GM19397 (cell line): ENCODE measurements at regions not wholly inside any gene's neighbourhood (a gene's known extent, or its start where the extent isn't known, plus 50 kb on each side); places are given as distances from the start of the nearest gene placed in this dataset.

Experiments used
- ATAC-seq: cut with Tn5 transposase; IDR thresholded peaks from one replicate; pipeline ENCODE4 v1.9.1; 2021; ENCODE audit warnings: mild to moderate bottlenecking, moderate library complexity; ENCODE audit not compliant: unreplicated experiment

GRCh38 chr4:10212400-10212799 lies 95.8 kb upstream of the WDR1 start:
- ATAC-seq: no peak

- no peak for ATAC-seq
Measured at GRCh38 chr4:10207116-10207515, 90.5 kb upstream of the WDR1 start.

- ATAC-seq: no peak
Measured at GRCh38 chr4:10205223-10205622, 88.6 kb upstream of the WDR1 start.

DNA sequence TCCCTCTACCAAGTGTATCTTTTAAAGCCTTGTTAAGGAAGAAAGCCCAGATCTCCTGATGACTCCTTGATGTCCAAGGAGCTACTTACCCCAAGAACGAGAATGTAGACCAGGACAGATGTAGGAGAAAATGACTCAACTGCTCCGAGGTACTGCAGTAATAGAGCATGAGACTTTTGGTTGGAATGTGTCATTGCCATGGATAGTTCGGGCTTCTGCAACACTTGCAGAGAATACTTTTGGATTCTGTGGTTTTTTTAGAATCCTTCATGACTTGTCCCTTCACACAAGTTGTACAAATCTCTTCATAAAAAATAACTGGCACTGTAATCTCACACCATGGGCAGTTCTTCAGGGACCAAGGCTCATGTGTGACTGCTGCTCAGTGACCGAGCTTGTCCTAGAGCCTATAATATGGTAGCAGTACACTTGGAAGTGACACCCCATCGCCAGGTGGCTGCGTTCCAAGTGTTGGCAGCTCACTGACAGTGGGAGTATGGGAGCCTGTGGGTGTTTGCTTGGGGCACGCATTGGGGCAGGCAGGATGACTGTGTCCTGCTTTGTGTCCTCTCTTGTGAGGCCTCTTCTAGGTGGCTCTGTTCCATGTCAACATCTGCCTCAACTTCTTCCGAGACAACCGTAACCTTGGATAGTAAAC lies 87.9 kb upstream of the WDR1 start:
- ATAC-seq: no peak

- no peak for ATAC-seq
Measured at GRCh38 chr4:10203851-10204250, 87.3 kb upstream of the WDR1 start.

GRCh38 chr4:10201381-10202223 lies 85.0 kb upstream of the WDR1 start:
- no peak for ATAC-seq

- ATAC-seq: no peak
Measured at GRCh38 chr4:10200869-10201268, 84.3 kb upstream of the WDR1 start.

DNA sequence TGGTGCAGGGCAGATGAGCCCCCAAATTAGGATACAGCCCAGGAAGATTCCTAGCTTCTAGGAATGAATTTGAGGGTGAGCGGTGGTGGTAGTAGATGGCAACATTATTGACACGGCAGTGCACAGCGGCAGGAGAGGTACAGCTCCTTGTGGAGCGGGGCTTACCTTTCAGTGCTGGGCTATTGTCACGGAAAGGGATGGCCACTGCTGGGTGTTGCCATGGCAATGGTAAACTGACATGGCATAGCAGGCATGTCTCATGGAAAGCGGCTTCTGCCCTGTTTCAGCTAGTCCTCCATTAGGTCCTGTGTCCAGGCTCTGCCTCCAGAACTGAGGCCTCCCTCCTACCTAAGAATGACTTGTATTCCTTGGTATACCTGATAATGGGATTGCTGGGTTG lies 81.8 kb upstream of the WDR1 start:
- ATAC-seq: no peak

- no peak for ATAC-seq
Measured at GRCh38 chr4:10197952-10198351, 81.4 kb upstream of the WDR1 start.

GRCh38 chr4:10196191-10196590 lies 79.6 kb upstream of the WDR1 start:
- no peak for ATAC-seq

DNA sequence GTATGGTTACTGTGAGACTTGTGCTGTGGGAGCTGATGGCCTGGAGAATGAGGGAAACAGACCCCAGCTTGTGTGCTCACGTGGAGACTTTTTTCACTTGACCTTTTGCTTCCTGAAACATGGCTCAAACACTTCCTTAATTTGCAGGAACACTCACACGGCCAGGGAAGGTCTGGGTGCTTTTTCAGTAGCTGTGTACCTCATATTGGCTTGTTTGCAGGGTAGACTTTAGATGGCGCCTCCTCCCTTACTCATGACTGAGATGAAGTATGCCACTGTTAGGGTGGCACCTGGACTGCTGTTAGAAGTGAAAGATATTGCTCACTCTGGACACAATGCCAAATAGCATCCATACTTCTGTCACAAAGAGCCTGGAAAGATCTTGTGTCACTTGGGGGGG lies 75.7 kb upstream of the WDR1 start:
- ATAC-seq: no peak

- ATAC-seq: no peak
Measured at GRCh38 chr4:10188400-10189004, 71.9 kb upstream of the WDR1 start.

DNA sequence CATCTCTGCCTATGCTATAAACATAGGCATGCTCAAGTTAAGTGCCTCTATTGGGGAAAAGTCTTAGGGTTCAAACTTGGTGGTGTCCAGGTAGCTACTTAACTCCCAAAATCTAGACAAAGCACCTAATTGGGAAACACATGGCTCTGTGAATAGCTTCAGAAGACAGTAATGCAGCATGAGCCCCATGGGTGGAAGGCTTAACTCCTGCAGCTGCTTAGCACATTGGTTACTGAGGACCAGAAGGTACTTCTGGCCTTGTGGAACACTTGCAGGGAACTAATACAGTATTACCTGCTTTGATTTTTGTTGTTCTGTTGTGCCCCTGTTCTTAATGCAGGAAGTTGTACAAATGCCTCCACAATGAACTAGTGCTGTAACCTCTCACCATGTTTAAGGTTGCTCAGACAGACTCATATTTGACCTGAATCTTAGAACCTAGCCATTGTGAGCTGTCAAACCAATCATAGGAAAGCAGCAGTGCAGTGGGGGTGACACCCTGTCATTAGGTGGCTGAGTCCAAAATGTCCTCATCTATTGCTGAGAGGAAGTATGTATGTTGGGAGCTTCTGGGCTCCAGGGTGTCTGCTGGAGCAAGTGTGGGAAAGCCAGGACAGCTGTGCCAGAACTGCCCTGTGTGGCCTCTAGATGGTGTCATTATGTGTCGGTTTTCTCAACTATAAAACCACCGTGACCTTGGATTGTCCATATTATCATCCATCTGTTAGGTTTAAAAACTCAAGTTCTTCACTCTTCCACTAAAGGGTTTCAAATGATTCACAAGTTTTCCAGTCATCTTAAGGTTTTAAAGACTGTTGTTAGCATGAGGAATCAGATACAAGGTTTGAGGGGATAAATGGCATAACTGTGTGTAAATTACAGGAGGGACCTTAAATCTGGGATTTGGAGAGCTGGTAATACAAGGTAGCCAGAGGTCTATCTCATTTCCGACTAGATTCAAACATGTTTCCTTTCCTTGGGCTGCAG lies 69.9 kb upstream of the WDR1 start:
- no peak for ATAC-seq

DNA sequence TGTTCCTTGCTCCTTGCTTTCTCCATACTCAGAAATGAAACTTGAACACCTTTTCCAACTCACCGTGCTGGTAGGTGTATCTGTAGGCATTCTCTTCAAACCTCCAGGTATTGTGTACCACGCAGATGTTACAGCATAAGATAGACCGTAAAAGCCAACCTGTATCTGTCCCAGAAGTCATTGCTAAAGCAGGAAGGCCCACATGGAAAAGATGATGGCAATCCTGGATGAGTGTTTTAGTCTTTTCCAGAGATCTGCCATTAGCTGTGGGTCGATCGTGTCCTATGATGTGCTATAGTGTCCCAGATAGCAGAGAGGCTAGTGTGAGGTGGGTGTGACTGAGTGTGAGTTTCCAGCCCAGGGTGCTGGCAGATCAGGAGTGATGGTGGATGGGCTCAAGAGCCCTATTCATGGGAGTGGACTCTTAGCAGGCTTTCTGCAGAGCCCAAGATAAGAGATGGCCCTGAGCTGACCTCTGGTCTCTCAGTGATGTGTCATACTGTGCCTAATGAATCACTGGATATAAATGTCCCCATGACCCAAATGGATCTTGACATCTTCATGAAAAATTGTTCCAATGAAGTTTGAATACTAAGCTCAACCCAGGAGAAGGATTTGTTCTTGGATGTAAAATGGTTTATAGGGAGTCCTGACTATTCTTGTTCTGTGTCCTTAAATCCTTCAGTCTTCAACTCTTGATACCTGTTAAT lies 69.1 kb upstream of the WDR1 start:
- ATAC-seq: no peak

GRCh38 chr4:10184501-10184938 lies 67.9 kb upstream of the WDR1 start:
- ATAC-seq: no peak

DNA sequence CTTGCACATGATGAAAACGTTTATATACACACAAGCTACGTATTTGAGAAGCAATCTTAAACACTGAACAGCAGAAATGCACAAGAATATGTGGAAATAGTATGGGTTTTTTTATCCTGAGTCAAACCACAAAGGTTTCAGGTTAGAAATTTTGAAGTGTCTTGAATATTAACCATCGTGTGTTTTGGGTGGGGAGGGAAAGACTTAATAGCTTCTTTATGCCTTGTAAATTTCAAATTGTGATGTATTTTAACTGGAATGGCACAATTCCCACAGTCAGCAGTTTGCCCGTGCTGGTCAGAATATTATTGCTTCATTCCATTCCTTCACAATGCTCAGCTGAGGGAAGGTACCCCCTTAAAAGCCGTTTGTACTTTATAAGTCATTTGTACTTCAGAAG lies 67.4 kb upstream of the WDR1 start:
- ATAC-seq: no peak

- no peak for ATAC-seq
Measured at GRCh38 chr4:10183462-10183861, 66.9 kb upstream of the WDR1 start.

DNA sequence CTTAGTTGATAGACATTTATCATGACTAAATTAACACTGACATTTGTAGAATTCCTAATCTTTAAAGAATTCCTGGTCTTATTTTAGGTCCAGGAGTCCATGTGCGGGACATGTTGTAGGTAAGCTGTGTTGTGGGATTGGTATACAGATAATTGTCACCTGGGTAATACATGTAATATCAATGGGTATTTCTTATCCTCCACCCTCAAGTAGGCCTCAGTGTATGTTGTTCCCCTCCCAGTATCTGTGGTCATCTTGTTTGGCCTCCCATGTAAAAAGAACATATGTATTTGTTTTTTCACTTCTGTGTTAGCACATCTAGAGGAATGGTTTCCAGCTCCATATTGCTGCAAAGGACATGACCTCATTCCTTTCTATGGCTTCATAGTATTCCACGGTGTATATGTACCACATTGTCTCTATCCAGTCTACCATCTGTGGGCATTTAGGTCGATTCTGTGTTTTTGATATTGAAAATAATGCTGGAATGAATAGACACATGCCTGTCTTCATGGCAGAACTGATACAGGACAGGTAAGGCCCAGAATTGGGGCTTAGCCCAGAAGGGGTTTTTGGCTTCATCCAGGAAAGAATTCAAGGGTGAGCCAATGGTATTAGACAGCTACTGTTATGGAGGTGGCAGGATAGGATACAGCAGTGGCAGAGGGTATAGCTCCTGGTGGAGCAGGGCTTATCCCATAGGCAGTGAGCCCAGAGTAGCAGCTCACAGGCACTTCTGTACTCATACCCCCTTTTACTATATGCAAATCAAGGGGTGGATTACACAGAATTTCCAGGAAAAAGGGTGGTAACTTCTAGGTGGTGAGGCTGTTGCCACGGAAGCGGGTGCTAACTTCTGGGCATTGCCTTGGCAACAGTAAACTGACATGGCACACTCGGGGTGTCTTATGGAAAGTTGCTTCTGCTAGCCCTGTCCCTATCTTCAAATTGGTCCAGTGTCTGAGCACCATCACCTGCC lies 66.1 kb upstream of the WDR1 start:
- ATAC-seq: no peak
